ENCODE measurements at regions not wholly inside any gene's neighbourhood (a gene's known extent, or its start where the extent isn't known, plus 50 kb on each side); places are given as distances from the start of the nearest gene placed in this dataset.
"Not testable (repeated sequence)": the region's sequence is repeated elsewhere in the genome, so short reads cannot be mapped to it uniquely, and the experiment has no call there.

- DNase-seq: no peak
Measured at GRCh38 chr4:83981156-83981555, 445.2 kb downstream of the GPAT3 start.

- DNase-seq: no peak
Measured at GRCh38 chr4:83979773-83980172, 443.9 kb downstream of the GPAT3 start.

GRCh38 chr4:83974111-83974780 lies 438.3 kb downstream of the GPAT3 start:
- DNase-seq: no peak

- DNase-seq: no peak
Measured at GRCh38 chr4:83964996-83965541, 429.2 kb downstream of the GPAT3 start.

- DNase-seq: no peak
Measured at GRCh38 chr4:83962492-83962891, 426.6 kb downstream of the GPAT3 start.

GRCh38 chr4:83961575-83961974 lies 425.7 kb downstream of the GPAT3 start:
- no peak for DNase-seq

- no peak for DNase-seq
Measured at GRCh38 chr4:83959160-83959559, 423.3 kb downstream of the GPAT3 start.

GRCh38 chr4:83947830-83948193 lies 411.9 kb downstream of the GPAT3 start:
- no peak for DNase-seq

GRCh38 chr4:83947125-83947829 lies 411.4 kb downstream of the GPAT3 start:
- DNase-seq: no peak

GRCh38 chr4:83943691-83944090 lies 407.8 kb downstream of the GPAT3 start:
- not testable (repeated sequence) for DNase-seq

GRCh38 chr4:83932750-83933391 lies 397.0 kb downstream of the GPAT3 start:
- no peak for DNase-seq

- no peak for DNase-seq
Measured at GRCh38 chr4:83931659-83932438, 395.9 kb downstream of the GPAT3 start.

- DNase-seq: no peak
Measured at GRCh38 chr4:83929550-83929949, 393.6 kb downstream of the GPAT3 start.

- no peak for DNase-seq
Measured at GRCh38 chr4:83926950-83927349, 391.0 kb downstream of the GPAT3 start.

GRCh38 chr4:83923341-83923740 lies 387.4 kb downstream of the GPAT3 start:
- DNase-seq: no peak

GRCh38 chr4:83922402-83922801 lies 386.5 kb downstream of the GPAT3 start:
- DNase-seq: no peak

- DNase-seq: no peak
Measured at GRCh38 chr4:83921124-83921523, 385.2 kb downstream of the GPAT3 start.

GRCh38 chr4:83920375-83920774 lies 384.5 kb downstream of the GPAT3 start:
- no peak for DNase-seq

- DNase-seq: no peak
Measured at GRCh38 chr4:83917572-83917971, 381.7 kb downstream of the GPAT3 start.

GRCh38 chr4:83910693-83911092 lies 374.8 kb downstream of the GPAT3 start:
- no peak for DNase-seq

GRCh38 chr4:83906561-83906960 lies 370.7 kb downstream of the GPAT3 start:
- no peak for DNase-seq

- DNase-seq: no peak
Measured at GRCh38 chr4:83905952-83906351, 370.0 kb downstream of the GPAT3 start.

GRCh38 chr4:83903740-83904139 lies 367.8 kb downstream of the GPAT3 start:
- DNase-seq: not testable (repeated sequence)

All from NCI-H1417 treated with DMSO at 0.1 percent for 48 hours (cell line).